DMS 273 (cell line): ENCODE measurements at regions not wholly inside any gene's neighbourhood (a gene's known extent, or its start where the extent isn't known, plus 50 kb on each side); places are given as distances from the start of the nearest gene placed in this dataset.

Source experiments
- DNase-seq: peaks from one replicate; lab custom pipeline; 2025; ENCODE audit not compliant: unreplicated experiment; lab: John Stamatoyannopoulos, UW

GRCh38 chr10:29105516-29106215 is 183.2 kb upstream of the LYZL1 start:
- no peak for DNase-seq

DNA sequence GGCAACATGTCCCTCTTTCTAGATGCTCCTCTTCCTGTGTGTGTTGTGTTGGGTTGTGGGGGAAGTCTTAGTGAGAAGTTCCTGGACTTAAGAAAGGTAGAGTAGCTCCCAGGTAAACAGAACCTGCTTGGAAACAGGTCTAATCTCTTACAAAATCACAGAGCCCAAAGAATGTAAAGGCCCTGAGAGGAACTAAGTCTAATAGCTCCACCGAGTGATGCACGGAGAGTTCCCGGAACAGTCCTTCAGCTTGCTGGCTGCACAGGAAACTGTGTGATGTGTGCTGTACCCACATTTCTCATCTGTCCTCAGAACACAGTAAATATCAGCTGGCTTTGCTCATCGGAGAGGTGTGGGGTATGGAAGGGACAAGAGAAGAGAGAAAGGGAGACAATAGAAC is 182.6 kb upstream of the LYZL1 start:
- DNase-seq: no peak

DNA sequence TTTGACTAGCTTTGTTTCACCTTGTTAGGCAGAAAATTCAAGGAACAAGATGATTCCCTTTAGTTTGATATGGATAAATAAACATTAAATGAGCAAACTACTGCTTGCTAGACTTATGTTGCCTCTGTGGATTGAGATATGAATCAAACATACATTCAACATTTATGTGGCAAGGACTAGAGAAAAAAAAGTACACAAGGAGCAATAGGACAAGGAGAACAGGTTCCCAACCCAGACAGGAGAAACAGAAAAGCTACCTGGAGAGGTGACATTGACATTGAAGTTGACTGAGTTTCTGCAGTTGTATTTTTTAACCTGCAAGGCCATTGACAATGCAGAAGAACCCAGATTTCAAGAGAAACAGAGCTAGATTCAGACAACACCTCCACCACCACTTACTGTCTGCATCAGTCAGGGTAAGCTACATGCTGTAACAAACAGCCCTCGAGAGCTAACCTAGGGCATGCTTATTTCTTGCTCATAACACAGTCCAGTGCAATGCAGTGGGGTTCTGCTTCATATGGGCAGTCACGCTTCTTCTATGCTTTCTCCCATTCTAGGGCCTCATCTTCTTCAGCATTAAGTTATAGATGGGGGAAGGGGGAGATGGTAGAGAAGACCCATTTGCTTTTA is 180.9 kb upstream of the LYZL1 start:
- DNase-seq: no peak

DNA sequence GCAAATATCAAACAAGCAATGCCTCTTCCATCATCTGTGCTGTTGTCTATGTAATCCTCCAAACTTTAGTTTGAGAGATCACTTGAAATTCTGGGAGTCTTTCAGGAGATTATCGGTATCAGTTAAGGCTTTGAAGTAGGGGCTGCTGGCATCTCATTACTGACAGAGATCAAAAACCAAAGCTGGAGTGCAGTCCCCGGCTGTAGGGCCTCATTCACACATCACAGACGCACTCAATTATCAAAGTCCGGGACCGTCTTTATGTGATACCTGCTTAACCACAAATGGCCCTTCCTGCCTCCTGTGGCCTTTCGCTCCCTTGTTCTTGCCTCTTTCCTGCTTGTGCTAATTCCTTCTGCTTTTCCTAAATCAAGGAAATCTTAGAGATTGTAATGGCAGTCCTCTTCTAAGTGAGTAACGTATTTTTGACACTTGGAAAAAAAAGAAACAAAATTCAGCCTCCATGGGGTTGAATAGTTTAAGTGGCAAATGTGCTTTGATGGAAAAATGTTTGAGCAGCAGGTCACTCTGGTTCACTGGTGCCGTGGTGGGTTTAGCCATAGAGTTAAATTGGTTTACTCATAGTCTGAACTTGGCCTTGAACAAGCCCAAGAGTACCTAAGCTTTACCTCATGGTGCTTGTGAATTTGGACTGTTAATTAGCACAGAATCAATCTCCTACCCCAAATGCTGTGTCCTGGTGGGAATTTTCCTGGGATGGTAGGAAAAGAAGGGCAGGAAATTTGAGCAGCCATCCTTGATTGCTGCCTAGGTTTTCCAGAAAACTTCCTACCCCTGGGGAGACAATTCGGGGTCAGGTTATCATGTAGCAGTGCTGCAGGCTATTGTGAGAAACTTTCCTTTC is 178.9 kb upstream of the LYZL1 start:
- DNase-seq: no peak

GRCh38 chr10:29112827-29113615 is 175.8 kb upstream of the LYZL1 start:
- no peak for DNase-seq

DNA sequence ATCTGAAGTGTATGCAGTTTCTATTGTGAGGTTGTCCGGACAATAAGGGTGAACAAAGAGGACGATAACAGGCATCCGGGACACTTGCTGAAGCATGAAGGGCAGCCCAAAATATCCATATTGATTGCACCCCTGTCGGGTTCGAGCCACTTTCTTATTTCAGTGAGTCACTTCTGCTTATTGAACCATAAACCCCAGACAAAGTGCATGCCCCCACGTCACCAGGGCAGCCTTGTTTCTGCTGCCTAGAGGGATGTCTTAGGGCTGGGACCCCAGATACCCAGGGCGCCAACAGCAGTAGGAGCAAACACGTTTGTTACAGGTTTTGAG is 175.3 kb upstream of the LYZL1 start:
- no peak for DNase-seq

- no peak for DNase-seq
Measured at GRCh38 chr10:29114141-29114540, 174.7 kb upstream of the LYZL1 start.

DNA sequence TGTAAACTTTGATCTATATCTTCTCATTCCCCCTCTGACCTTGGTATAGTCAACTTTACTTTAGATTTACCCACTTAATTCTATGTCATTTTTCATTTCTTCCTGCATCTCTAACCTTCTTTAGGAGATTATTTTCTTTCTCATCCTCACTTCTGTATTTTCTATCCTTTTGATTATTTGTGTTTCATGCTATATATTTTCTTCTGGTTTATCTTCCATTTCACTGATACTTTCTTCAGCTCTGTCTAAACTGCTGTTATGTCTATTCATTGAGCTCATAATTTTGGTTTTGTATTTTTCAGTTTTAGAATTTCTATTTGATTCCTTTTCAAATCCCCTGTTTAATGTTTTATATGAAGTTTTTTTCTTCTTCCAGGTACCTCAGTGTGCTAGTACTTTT is 171.1 kb upstream of the LYZL1 start:
- no peak for DNase-seq

DNA sequence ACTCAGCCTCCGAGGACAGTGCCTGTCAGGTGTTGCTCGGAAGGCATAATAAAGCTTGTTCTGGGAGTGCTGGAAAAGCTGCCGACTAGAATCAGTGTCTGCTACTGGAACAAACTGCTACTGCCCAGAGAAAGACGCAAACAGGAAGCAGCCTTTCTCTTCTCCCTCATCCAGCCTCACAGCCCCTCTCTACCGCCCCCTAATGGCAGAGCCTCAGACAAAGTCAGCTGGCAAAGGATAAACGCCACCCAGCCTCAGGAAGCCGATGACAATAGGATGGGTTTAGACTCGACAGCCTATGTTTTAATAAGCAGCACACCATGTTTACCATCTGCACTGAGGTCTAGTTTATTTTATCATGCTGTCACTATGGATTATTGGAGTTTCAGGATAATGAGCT is 169.5 kb upstream of the LYZL1 start:
- peak; percentile 34 for DNase-seq

DNA sequence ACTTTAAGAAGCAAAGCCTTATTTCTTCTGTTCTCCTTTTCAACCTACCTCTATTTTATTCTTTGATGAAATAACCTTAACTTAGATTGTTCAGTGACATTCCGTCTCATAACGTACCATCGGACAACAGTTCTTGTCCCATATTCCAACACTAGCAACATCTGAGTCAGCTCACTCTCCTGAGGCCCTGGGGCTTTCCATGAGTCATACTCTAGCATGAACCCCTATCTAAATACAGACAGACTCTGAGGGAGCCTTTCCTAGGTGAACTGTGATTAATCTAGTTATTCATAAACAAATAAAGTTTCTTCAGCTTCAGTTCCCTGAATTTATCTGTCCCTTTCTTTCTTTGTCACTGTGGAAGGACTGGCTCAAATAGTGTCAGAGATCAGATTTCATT is 168.7 kb upstream of the LYZL1 start:
- no peak for DNase-seq

- no peak for DNase-seq
Measured at GRCh38 chr10:29124864-29125263, 164.0 kb upstream of the LYZL1 start.

DNA sequence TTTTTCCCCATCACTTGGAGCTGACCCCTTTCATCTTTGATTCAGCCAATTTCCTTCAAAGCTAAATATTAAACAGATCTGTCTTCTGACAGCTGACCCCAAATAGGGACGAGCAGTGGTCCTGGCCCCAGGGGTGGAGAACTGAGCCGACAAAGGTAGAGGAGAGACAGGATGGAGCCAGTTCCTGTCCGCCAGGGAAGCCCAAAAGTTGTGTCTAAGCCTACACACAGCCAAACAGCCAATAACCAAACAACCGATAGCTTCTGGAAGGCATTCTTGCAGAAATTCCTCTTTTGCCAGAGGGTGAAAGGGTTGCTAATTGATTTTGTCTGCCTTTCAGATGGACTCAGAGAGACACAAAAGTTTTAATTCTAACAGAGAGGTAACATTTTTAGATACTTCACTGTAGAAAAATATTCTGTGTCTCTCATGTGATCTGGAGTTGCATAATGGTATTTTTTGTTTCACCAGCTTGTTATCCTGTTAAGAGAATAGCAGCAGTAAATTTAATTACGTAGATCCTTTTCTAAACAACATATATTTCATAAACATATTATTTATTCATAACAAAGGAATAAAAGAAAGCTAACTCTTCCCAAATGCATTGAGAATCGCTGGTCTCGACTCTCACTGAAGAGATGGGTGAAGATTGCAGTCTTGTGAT is 161.7 kb upstream of the LYZL1 start:
- DNase-seq: no peak

DNA sequence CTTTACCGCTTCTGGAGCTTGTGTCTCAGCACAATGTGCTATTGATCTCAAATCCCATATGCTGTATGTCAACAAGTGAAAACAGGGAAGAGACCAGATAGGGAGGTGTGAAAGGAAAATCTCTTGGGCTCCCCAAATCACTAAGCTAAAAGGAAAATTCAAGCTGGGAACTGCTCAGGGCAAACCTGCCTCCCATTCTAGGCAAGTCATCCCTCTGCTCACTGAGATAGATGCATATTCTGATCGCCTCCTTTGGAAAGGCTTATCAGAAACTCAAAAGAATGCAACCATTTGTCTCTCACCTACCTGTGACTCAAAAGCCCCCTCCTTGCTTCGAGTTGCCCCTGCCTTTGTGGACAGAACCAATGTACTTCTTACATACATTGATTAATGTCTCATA is 161.1 kb upstream of the LYZL1 start:
- DNase-seq: no peak

DNA sequence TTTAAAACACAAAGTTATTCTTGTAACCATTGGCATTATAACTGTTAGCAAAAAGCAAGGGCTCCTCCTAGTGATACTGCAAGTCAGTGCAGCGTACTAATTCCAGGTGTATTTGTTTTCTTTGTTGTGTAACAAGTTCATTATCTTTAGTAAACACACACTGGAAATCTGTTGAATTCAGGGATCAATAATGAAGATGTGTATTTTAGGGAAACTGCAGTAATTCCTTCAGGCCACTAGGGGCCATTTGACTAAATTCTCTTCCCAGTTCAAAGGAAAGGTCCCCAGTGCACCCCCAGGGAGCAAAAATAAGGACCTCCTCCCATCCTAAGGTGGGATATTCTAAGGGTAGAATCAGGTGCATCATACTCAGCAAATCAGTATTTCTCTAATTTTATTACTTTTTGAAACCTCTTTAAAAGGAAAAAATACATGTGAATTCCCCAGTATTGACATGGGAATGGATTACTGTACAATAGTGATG is 158.6 kb upstream of the LYZL1 start:
- DNase-seq: peak; percentile 17

GRCh38 chr10:29131952-29132547 is 156.8 kb upstream of the LYZL1 start:
- DNase-seq: no peak

DNA sequence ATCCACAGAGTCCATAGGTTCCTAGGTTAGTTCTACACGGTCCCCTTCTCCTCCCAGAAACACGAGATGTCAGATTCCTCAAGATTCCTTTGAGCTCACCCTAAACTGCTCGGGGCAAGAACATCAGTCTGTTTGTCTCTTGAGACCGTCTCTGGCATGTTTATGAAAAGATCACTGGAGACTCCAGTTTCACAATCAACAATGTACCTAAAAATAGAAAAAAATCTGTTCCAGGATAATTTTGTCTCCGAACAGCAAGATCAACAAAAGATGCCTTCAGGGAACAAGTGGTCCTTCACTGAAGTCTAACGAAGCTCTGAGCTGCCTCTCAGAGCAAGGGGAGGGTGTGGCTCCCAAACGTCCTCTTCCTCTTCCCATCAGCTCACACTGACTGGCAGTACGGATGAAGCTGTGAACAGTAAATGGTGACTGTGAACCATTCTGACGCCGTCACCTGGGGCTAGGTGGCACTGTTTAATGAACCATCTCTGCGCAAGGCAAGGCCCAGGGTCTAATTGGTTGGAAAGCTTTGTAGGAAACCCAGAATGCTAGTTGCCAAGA is 156.2 kb upstream of the LYZL1 start:
- no peak for DNase-seq

DNA sequence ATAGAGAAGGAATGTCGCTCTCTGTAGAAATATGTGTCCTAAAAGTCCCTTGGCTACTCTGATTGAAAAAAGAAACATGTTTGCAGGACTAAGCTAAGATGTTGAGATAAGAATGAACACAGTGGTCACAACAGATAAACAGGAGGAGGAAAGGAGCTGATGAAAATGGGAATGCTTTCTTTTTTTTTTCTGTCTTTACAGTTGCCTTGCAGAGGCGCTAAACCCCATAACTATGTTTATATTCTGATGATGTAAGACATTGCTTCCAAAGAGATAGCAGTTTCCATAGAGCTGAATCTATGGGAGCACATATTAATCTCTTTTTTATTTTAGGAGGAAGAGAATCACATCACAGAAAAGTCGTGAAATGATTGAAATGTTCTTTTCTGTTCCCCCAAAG is 153.5 kb upstream of the LYZL1 start:
- no peak for DNase-seq

GRCh38 chr10:29136411-29136810 is 152.5 kb upstream of the LYZL1 start:
- no peak for DNase-seq

DNA sequence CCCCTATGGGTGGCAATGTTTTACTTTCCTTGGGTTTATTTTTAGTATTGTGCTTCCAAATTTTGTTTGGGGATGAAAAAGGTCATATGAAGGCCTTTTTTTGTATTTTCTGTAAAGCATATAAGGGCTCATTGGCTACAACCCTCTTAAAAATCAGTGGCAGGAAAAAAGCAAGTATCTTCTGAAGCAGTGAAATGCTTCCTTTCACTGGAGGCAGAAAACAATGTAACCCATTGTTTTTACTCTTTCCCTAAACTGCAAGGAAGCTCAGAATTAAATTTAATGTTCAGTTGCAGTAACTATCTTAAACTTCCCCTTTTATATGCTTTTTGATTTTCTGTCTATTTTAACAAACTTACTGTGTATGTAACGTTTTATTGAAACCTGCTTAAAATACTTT is 148.7 kb upstream of the LYZL1 start:
- no peak for DNase-seq

DNA sequence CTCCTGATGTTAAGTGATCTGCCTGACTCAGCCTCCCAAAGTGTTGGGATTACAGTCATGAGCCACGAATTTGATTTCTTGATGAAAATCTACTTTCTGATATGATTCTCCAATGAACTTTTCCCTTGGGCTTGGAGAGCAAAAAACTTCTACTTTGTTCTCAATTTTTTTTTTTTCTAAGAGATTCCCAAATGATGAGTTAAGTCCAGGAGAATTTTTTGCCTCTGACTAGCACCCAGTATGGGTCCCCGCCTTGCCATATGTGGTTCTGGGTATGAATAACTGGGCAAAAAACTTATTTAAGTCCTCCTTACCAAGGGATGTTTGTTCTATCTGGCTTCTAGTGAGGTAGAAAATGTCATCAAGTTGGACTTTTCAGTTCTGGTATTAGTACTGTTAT is 147.9 kb upstream of the LYZL1 start:
- DNase-seq: no peak
